ENCODE measurements at regions not wholly inside any gene's neighbourhood (a gene's known extent, or its start where the extent isn't known, plus 50 kb on each side); places are given as distances from the start of the nearest gene placed in this dataset.

DNA sequence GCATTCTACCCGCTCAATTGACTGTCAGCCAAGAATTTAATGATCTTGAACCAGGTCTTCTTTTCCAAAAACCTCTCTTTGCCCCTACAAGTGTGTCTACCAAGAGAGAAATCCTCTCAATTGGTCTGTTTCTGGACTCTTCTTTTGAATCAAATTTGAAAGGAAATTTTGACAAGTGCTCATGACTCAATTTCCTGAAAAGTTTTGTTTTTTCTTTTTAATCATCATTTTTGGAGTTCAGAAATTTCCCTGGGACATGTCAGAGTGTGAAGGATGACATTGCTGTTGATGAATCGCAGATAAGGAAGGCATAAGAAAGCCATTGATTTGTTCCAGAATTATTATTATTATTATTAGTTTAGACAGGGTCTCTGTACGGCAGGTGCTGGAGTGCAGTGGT, 88.2 kb upstream of the AKT3 start (continued):
- TF ChIP-seq, protein P1, sequence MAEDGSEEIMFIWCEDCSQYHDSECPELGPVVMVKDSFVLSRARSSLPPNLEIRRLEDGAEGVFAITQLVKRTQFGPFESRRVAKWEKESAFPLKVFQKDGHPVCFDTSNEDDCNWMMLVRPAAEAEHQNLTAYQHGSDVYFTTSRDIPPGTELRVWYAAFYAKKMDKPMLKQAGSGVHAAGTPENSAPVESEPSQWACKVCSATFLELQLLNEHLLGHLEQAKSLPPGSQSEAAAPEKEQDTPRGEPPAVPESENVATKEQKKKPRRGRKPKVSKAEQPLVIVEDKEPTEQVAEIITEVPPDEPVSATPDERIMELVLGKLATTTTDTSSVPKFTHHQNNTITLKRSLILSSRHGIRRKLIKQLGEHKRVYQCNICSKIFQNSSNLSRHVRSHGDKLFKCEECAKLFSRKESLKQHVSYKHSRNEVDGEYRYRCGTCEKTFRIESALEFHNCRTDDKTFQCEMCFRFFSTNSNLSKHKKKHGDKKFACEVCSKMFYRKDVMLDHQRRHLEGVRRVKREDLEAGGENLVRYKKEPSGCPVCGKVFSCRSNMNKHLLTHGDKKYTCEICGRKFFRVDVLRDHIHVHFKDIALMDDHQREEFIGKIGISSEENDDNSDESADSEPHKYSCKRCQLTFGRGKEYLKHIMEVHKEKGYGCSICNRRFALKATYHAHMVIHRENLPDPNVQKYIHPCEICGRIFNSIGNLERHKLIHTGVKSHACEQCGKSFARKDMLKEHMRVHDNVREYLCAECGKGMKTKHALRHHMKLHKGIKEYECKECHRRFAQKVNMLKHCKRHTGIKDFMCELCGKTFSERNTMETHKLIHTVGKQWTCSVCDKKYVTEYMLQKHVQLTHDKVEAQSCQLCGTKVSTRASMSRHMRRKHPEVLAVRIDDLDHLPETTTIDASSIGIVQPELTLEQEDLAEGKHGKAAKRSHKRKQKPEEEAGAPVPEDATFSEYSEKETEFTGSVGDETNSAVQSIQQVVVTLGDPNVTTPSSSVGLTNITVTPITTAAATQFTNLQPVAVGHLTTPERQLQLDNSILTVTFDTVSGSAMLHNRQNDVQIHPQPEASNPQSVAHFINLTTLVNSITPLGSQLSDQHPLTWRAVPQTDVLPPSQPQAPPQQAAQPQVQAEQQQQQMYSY (CRISPR knock-in tag; IDR thresholded peaks at IDR 0.05): no peak
- TF ChIP-seq ZNF217 (IDR thresholded peaks at IDR 0.05) (no peak), FOXM1 (IDR thresholded peaks at IDR 0.05; ENCODE audit: low read depth, low read length) (no peak), HDGF (IDR thresholded peaks at IDR 0.05) (no peak), CHD1 (IDR thresholded peaks at IDR 0.05; ENCODE audit: low read depth, low read length) (no peak), TCF12 (IDR thresholded peaks at IDR 0.05; ENCODE audit: low read depth, low read length) (no peak)
- TF ChIP-seq, protein P2, sequence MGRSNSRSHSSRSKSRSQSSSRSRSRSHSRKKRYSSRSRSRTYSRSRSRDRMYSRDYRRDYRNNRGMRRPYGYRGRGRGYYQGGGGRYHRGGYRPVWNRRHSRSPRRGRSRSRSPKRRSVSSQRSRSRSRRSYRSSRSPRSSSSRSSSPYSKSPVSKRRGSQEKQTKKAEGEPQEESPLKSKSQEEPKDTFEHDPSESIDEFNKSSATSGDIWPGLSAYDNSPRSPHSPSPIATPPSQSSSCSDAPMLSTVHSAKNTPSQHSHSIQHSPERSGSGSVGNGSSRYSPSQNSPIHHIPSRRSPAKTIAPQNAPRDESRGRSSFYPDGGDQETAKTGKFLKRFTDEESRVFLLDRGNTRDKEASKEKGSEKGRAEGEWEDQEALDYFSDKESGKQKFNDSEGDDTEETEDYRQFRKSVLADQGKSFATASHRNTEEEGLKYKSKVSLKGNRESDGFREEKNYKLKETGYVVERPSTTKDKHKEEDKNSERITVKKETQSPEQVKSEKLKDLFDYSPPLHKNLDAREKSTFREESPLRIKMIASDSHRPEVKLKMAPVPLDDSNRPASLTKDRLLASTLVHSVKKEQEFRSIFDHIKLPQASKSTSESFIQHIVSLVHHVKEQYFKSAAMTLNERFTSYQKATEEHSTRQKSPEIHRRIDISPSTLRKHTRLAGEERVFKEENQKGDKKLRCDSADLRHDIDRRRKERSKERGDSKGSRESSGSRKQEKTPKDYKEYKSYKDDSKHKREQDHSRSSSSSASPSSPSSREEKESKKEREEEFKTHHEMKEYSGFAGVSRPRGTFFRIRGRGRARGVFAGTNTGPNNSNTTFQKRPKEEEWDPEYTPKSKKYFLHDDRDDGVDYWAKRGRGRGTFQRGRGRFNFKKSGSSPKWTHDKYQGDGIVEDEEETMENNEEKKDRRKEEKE (IDR thresholded peaks at IDR 0.05): no peak
- TF ChIP-seq, protein P3, sequence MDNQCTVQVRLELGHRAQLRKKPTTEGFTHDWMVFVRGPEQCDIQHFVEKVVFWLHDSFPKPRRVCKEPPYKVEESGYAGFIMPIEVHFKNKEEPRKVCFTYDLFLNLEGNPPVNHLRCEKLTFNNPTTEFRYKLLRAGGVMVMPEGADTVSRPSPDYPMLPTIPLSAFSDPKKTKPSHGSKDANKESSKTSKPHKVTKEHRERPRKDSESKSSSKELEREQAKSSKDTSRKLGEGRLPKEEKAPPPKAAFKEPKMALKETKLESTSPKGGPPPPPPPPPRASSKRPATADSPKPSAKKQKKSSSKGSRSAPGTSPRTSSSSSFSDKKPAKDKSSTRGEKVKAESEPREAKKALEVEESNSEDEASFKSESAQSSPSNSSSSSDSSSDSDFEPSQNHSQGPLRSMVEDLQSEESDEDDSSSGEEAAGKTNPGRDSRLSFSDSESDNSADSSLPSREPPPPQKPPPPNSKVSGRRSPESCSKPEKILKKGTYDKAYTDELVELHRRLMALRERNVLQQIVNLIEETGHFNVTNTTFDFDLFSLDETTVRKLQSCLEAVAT (IDR thresholded peaks at IDR 0.05): no peak
